ENCODE measurements at regions not wholly inside any gene's neighbourhood (a gene's known extent, or its start where the extent isn't known, plus 50 kb on each side); places are given as distances from the start of the nearest gene placed in this dataset.

- Histone ChIP-seq H3K27ac (no peak overlapping the region), H3K4me3 (ENCODE audit: low read depth, low read length) (no peak overlapping the region), H3K27me3 (replicated peaks) (no peaks in the 10 kb centered on the region), H3K36me3 (replicated peaks) (no peaks in the 10 kb centered on the region)
- in situ Hi-C loops (cut with HindIII; ENCODE audit: low pct_ligation_motif_present, low sequenced_read_pairs), result no loop called here
- no peak for TF ChIP-seq CTCF (IDR thresholded peaks at IDR 0.05; ENCODE audit: low read depth, low read length, missing control alignments)
- no peak for DNase-seq
Observed at GRCh38 chr6:2492686-2493523, 247.5 kb upstream of the GMDS start.

- no peak for TF ChIP-seq CTCF (IDR thresholded peaks at IDR 0.05; ENCODE audit: low read depth, low read length, missing control alignments)
Observed at GRCh38 chr6:2491137-2491536, 245.7 kb upstream of the GMDS start.

GRCh38 chr6:2488578-2488977, 243.2 kb upstream of the GMDS start:
- no peaks in the 10 kb centered on the region for H3K36me3 ChIP-seq (replicated peaks)
- no peak for TF ChIP-seq CTCF (IDR thresholded peaks at IDR 0.05; ENCODE audit: low read depth, low read length, missing control alignments)
- in situ Hi-C loops (cut with HindIII; ENCODE audit: low pct_ligation_motif_present, low sequenced_read_pairs), result no loop called here
- DNase-seq, result no peak
- no peak overlapping the region for H3K4me3 ChIP-seq (ENCODE audit: low read depth, low read length)
- H3K27me3 ChIP-seq (replicated peaks), result no peaks in the 10 kb centered on the region
- no peak overlapping the region for H3K27ac ChIP-seq

More at GRCh38 chr6:2491137-2491536, 245.7 kb upstream of the GMDS start:
- DNase-seq, result no peak
- no peaks in the 10 kb centered on the region for H3K27me3 ChIP-seq (replicated peaks)
- no peak overlapping the region for H3K4me3 ChIP-seq (ENCODE audit: low read depth, low read length)
- no peak overlapping the region for H3K27ac ChIP-seq
- H3K36me3 ChIP-seq (replicated peaks), result no peaks in the 10 kb centered on the region
- in situ Hi-C loops (cut with HindIII; ENCODE audit: low pct_ligation_motif_present, low sequenced_read_pairs), result no loop called here

GRCh38 chr6:2485116-2485515, 239.7 kb upstream of the GMDS start:
- DNase-seq, result no peak
- H3K36me3 ChIP-seq (replicated peaks), result no peaks in the 10 kb centered on the region
- H3K27me3 ChIP-seq (replicated peaks), result no peaks in the 10 kb centered on the region
- in situ Hi-C loops (cut with HindIII; ENCODE audit: low pct_ligation_motif_present, low sequenced_read_pairs), result no loop called here
- TF ChIP-seq CTCF (IDR thresholded peaks at IDR 0.05; ENCODE audit: low read depth, low read length, missing control alignments), result no peak
- no peak overlapping the region for H3K4me3 ChIP-seq (ENCODE audit: low read depth, low read length)
- no peak overlapping the region for H3K27ac ChIP-seq

GRCh38 chr6:2482773-2483172, 237.4 kb upstream of the GMDS start:
- no peak overlapping the region for H3K4me3 ChIP-seq (ENCODE audit: low read depth, low read length)
- no peak for DNase-seq
- in situ Hi-C loops (cut with HindIII; ENCODE audit: low pct_ligation_motif_present, low sequenced_read_pairs), result no loop called here
- no peak overlapping the region for H3K27ac ChIP-seq
- H3K36me3 ChIP-seq (replicated peaks), result no peaks in the 10 kb centered on the region
- no peaks in the 10 kb centered on the region for H3K27me3 ChIP-seq (replicated peaks)
- TF ChIP-seq CTCF (IDR thresholded peaks at IDR 0.05; ENCODE audit: low read depth, low read length, missing control alignments), result peak; percentile 31

- Histone ChIP-seq H3K27ac (no peak overlapping the region), H3K4me3 (ENCODE audit: low read depth, low read length) (no peak overlapping the region), H3K36me3 (replicated peaks) (no peaks in the 10 kb centered on the region), H3K27me3 (replicated peaks) (no peaks in the 10 kb centered on the region)
- no peak for DNase-seq
- TF ChIP-seq CTCF (IDR thresholded peaks at IDR 0.05; ENCODE audit: low read depth, low read length, missing control alignments), result no peak
- in situ Hi-C loops (cut with HindIII; ENCODE audit: low pct_ligation_motif_present, low sequenced_read_pairs), result no loop called here
Observed at GRCh38 chr6:2481307-2481706, 235.9 kb upstream of the GMDS start.
